Pancreas (tissue), 10 donors: ENCODE measurements at regions not wholly inside any gene's neighbourhood (a gene's known extent, or its start where the extent isn't known, plus 50 kb on each side); places are given as distances from the start of the nearest gene placed in this dataset.
"Not testable (repeated sequence)": the region's sequence is repeated elsewhere in the genome, so short reads cannot be mapped to it uniquely, and the experiment has no call there.

Source experiments
- ATAC-seq, 4 donors: fragments of 200-7000 bp; cut with Tn5 transposase; one replicate each; pipeline versions ENCODE4 v1.8.0 to v1.9.1; 2020; ENCODE audit warnings: mild to moderate bottlenecking in 4 of 4, moderate library complexity in 4 of 4
- DNase-seq, 6 donors: peaks; one replicate each; pipeline ENCODE4 v3.0.0-alpha.2; 2020
- FAIRE-seq: peaks from 2 replicates; lab custom pipeline; 2012; peaks lifted over from hg19 to GRCh38; lab: Jason Lieb, UNC
- H3K27ac ChIP-seq, 4 donors: fragments of 200-600 bp; sonication (generic); 1 replicate in 3 of 4; 2 replicates in 1 of 4; pipeline versions ENCODE4 v1.5.0 to v1.8.0; 2020
- H3K27me3 ChIP-seq, 4 donors: fragments of 200-600 bp; one replicate each; pipeline ENCODE4 v1.8.0; 2021
- H3K36me3 ChIP-seq, 3 donors: fragments of 200-600 bp; sonication (generic) in 1 of 3; one replicate each; pipeline versions ENCODE4 v1.5.0 to v1.8.0; 2020 to 2021
- H3K4me1 ChIP-seq, 3 donors: fragments of 200-600 bp; one replicate each; pipeline ENCODE4 v1.8.0; 2021
- H3K4me3 ChIP-seq, 4 donors: fragments of 200-600 bp; sonication (generic) in 2 of 4; one replicate each; pipeline versions ENCODE4 v1.5.0 to v1.8.0; 2020 to 2021
- H3K9me3 ChIP-seq, 4 donors: fragments of 200-600 bp; one replicate each; pipeline ENCODE4 v1.8.0; 2021
- WGBS, 2 donors: extraction: QIAGEN DNeasy Blood & Tissue Kit; methylation state at CpG; one replicate each; pipeline ENCODE4 v1.1.7; 2013; 5-methylcytosine and 5-hydroxymethylcytosine counted together
- intact Hi-C, 3 donors: fragments of 100-400 bp; cut with DNase I; formaldehyde crosslinking; loops; one replicate each; pipeline versions ENCODE4 v1.11.1 to v1.14.2; 2022
- TF ChIP-seq, protein P1 (sequence below), 4 donors: fragments of 200-600 bp; sonication (generic) in 3 of 4; IDR thresholded peaks; one replicate each; pipeline versions ENCODE4 v1.5.0 to v1.8.0; 2021; ENCODE audit warnings: antibody characterized with exemption in 4 of 4
- donor health status: healthy with polysubstance abuse.
- donor health status: DM: no; HTN: no; CAD: no; lungs with moderate emphysema.
- donor health status: DM: no; HTN: no; CAD: no.
- donor health status: control.
- donor health status: control.
- donor health status: Bipolar disorder and iron deficiency.
- donor health status: DM: yes; HTN: yes; CAD: no.
- donor health status: DM: no; HTN: no; CAD: no.
- donor health status: DM: no; HTN: no; CAD: no.
- donor health status: DM: yes; HTN: yes; CAD: no.

- DNase-seq: no peak
- H3K9me3 ChIP-seq: no peaks in the 10 kb centered on the region
- no peaks in the 10 kb centered on the region for H3K36me3 ChIP-seq
- H3K4me1 ChIP-seq: no peaks in the 10 kb centered on the region
- H3K27ac ChIP-seq: no peak overlapping the region
- ATAC-seq: no peak
- no peaks in the 10 kb centered on the region for H3K27me3 ChIP-seq
- FAIRE-seq: no peak
- TF ChIP-seq, protein P1, sequence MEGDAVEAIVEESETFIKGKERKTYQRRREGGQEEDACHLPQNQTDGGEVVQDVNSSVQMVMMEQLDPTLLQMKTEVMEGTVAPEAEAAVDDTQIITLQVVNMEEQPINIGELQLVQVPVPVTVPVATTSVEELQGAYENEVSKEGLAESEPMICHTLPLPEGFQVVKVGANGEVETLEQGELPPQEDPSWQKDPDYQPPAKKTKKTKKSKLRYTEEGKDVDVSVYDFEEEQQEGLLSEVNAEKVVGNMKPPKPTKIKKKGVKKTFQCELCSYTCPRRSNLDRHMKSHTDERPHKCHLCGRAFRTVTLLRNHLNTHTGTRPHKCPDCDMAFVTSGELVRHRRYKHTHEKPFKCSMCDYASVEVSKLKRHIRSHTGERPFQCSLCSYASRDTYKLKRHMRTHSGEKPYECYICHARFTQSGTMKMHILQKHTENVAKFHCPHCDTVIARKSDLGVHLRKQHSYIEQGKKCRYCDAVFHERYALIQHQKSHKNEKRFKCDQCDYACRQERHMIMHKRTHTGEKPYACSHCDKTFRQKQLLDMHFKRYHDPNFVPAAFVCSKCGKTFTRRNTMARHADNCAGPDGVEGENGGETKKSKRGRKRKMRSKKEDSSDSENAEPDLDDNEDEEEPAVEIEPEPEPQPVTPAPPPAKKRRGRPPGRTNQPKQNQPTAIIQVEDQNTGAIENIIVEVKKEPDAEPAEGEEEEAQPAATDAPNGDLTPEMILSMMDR (IDR thresholded peaks at IDR 0.05): no peak
- intact Hi-C loops: no loop called here
- H3K4me3 ChIP-seq: no peak overlapping the region
- 72 to 85% methylated on average over 3 of the region's 3 CpGs for WGBS, 2 donors
Measured at GRCh38 chr15:57797110-57797509, 90.6 kb downstream of the POLR2M start.

DNA sequence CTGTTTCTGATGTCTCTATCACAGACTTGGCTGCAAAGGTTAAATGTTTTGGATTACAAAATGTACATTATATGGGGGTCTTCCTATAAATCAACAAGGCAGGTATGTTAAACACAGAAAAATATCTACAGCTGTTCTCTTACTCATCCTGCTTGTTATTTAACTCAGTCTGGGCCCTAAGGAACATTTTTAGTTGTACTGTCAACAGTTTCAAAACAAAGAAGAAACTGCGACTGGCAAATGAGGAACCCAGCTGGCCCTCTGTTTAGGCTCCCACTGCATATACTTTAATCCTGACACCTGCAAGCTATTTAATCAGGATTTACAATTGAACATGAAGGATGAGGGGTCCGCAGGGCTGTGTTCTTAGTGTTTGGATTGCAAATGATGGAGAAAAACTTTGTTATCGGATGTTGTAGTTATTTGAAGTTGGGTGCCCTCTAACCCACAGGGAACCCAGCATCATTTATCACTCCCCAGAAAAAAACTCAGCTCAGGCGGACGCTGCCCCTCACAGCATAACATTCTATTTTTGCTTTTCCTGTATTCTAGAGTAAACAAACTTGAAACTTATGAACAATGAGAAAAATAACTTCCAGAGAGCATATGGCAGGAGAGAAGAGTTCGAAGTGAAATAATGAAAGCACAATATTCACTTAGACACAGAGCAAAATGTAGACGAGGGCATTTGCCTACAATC, 91.2 kb downstream of the POLR2M start:
- no peaks in the 10 kb centered on the region for H3K4me1 ChIP-seq
- ATAC-seq (no peak), FAIRE-seq (no peak), DNase-seq (no peak)
- H3K36me3 ChIP-seq: no peaks in the 10 kb centered on the region
- TF ChIP-seq, protein P1 (IDR thresholded peaks at IDR 0.05): no peak
- H3K9me3 ChIP-seq: no peaks in the 10 kb centered on the region
- no peaks in the 10 kb centered on the region for H3K27me3 ChIP-seq
- intact Hi-C loops: no loop called here
- WGBS, 2 donors: 70% methylated on average over 7 of the region's 7 CpGs
- no peak overlapping the region for H3K4me3 ChIP-seq
- H3K27ac ChIP-seq: no peak overlapping the region

- Histone ChIP-seq H3K36me3 (no peaks in the 10 kb centered on the region), H3K4me1 (no peaks in the 10 kb centered on the region), H3K27me3 (no peaks in the 10 kb centered on the region), H3K9me3 (no peaks in the 10 kb centered on the region), H3K27ac (no peak overlapping the region), H3K4me3 (no peak overlapping the region)
- ATAC-seq (no peak), FAIRE-seq (no peak), DNase-seq (no peak)
- intact Hi-C loops: no loop called here
- 69 to 74% methylated on average over 7 of the region's 7 CpGs for WGBS, 2 donors
- TF ChIP-seq, protein P1 (IDR thresholded peaks at IDR 0.05): no peak
Measured at GRCh38 chr15:57806003-57806402, 99.5 kb downstream of the POLR2M start.

DNA sequence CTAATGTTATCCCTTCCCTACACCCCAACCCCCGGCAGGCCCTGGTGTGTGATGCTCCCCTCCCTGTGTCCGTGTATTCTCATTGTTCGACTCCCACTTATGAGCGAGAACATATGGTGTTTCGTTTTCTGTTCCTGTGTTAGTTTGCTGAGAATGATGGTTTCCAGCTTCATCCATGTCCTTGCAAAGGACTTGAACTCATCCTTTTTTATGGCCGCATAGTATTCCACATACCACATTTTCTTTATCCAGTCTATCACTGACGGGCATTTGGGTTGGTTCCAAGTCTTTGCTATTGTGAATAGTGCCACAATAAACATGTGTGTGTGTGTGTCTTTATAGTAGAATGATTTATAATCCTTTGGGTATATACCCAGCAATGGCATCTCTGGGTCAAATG, 102.8 kb downstream of the POLR2M start:
- intact Hi-C loops, H3K27me3 ChIP-seq, DNase-seq, FAIRE-seq, H3K36me3 ChIP-seq, ATAC-seq, H3K9me3 ChIP-seq, H3K4me1 ChIP-seq, H3K4me3 ChIP-seq, H3K27ac ChIP-seq: not testable (repeated sequence)
- WGBS, 2 donors: 84 to 88% methylated on average over 7 of the region's 7 CpGs

DNA sequence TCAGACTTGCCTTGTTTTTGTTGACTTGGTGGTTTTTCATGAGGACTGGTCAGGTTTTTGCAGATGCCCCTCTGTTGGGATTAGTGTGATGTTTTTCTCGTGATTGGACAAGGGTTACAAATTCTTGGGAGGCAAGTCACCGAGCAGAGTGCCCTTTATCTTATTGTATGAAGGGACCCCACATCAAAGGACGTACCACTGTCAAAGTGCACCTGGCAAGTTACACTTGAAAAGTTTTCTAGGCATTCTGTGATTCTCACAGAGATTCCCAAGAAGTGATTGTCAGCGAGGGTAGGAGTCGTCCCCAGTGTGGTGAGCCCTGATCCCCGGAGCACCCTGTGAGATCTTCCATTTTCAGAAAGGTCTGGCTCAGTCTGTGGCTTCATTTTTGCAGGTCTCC, 110.1 kb downstream of the POLR2M start:
- Histone ChIP-seq H3K4me3 (no peak overlapping the region), H3K4me1 (no peaks in the 10 kb centered on the region), H3K36me3 (no peaks in the 10 kb centered on the region), H3K27ac (no peak overlapping the region), H3K27me3 (no peaks in the 10 kb centered on the region), H3K9me3 (no peaks in the 10 kb centered on the region)
- WGBS, 2 donors: 62 to 66% methylated on average over 6 of the region's 6 CpGs
- ATAC-seq (no peak), DNase-seq (no peak), FAIRE-seq (no peak)
- intact Hi-C loops: no loop called here
- TF ChIP-seq, protein P1 (IDR thresholded peaks at IDR 0.05): no peak
